Upper lobe of left lung (tissue), 4 donors: ENCODE measurements at regions not wholly inside any gene's neighbourhood (a gene's known extent, or its start where the extent isn't known, plus 50 kb on each side); places are given as distances from the start of the nearest gene placed in this dataset.

Experiments
- EP300 ChIP-seq, 4 donors: sonication (generic); formaldehyde crosslinking; IDR thresholded peaks; one replicate each; pipeline ENCODE4 v1.5.1; 2017; ENCODE audit warnings: antibody characterized with exemption in 4 of 4, control low read depth in 2 of 4
- POLR2A ChIP-seq, 4 donors: fragments of 450-650 bp; IDR thresholded peaks; one replicate each; pipeline ENCODE4 v1.5.1; 2016 to 2017; ENCODE audit warnings: antibody characterized with exemption in 4 of 4, mild to moderate bottlenecking in 2 of 4
- POLR2AphosphoS5 ChIP-seq, 2 donors: sonication (generic); formaldehyde crosslinking; IDR thresholded peaks; one replicate each; pipeline ENCODE4 v1.5.1; 2017; ENCODE audit warnings: antibody characterized with exemption in 2 of 2
- TF ChIP-seq, protein P1 (sequence below), 6 experiments: fragments of 450-650 bp in 4 of 6; fragments of 200-600 bp in 2 of 6; sonication (generic) in 2 of 6; IDR thresholded peaks; one replicate each; pipeline ENCODE4 v1.5.1; 2016 to 2019; ENCODE audit warnings: antibody characterized with exemption in 6 of 6

GRCh38 chr5:91850031-91850430, 466.9 kb upstream of the ARRDC3 start:
- no peak for TF ChIP-seq POLR2A (IDR thresholded peaks at IDR 0.05)
- TF ChIP-seq, protein P1, sequence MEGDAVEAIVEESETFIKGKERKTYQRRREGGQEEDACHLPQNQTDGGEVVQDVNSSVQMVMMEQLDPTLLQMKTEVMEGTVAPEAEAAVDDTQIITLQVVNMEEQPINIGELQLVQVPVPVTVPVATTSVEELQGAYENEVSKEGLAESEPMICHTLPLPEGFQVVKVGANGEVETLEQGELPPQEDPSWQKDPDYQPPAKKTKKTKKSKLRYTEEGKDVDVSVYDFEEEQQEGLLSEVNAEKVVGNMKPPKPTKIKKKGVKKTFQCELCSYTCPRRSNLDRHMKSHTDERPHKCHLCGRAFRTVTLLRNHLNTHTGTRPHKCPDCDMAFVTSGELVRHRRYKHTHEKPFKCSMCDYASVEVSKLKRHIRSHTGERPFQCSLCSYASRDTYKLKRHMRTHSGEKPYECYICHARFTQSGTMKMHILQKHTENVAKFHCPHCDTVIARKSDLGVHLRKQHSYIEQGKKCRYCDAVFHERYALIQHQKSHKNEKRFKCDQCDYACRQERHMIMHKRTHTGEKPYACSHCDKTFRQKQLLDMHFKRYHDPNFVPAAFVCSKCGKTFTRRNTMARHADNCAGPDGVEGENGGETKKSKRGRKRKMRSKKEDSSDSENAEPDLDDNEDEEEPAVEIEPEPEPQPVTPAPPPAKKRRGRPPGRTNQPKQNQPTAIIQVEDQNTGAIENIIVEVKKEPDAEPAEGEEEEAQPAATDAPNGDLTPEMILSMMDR (IDR thresholded peaks at IDR 0.05), result no peak
- TF ChIP-seq POLR2AphosphoS5 (IDR thresholded peaks at IDR 0.05), result no peak
- TF ChIP-seq EP300 (IDR thresholded peaks at IDR 0.05), result no peak
